ENCODE measurements at regions not wholly inside any gene's neighbourhood (a gene's known extent, or its start where the extent isn't known, plus 50 kb on each side); places are given as distances from the start of the nearest gene placed in this dataset.

DNA sequence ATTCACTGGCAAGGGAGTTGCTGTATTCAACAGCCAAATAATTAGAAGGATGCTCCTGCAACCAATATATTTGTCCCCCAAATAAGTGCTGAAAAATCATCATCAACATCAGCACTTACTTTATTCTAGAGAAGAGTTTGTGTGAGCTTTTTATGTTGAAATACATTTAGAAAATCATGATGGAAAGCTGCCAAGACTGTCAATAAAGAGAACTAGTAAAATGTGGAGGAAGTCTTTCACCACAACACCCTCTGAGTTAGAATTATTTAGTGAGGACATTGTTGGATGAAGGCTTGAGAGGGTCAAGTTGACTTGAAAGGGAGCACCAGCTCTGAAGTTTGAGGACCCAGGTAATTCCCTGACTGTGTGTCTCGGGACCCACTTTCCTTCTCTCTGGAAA is 100.2 kb upstream of the TBCA start:
- no peak for TF ChIP-seq TAF1 (IDR thresholded peaks at IDR 0.05; ENCODE audit: borderline replicate concordance, low read depth, low read length)
- no peak for TF ChIP-seq POLR2A (IDR thresholded peaks at IDR 0.05; ENCODE audit: low read depth, low read length)

All from GM12892 (cell line).